ENCODE measurements at regions not wholly inside any gene's neighbourhood (a gene's known extent, or its start where the extent isn't known, plus 50 kb on each side); places are given as distances from the start of the nearest gene placed in this dataset.
"Not testable (repeated sequence)": the region's sequence is repeated elsewhere in the genome, so short reads cannot be mapped to it uniquely, and the experiment has no call there.

- Mint-ChIP-seq H3K36me3 (ENCODE audit: unreplicated experiment) (peaks cover 7% of the 10 kb centered on the region), H3K27me3 (ENCODE audit: unreplicated experiment) (no peaks in the 10 kb centered on the region), H3K9me3 (ENCODE audit: unreplicated experiment) (peaks cover 3% of the 10 kb centered on the region), H3K4me3 (ENCODE audit: unreplicated experiment) (no peak overlapping the region), H3K27ac (ENCODE audit: unreplicated experiment) (no peak overlapping the region), H3K4me1 (ENCODE audit: low read depth, unreplicated experiment) (no peaks in the 10 kb centered on the region)
- DNase-seq = no peak
- no peak for TF ChIP-seq CTCF (IDR thresholded peaks at IDR 0.05; ENCODE audit: partially characterized antibody, unreplicated experiment)
Measured at GRCh38 chr17:437545-437944, 84.9 kb upstream of the RPH3AL start.

GRCh38 chr17:436571-436970 lies 84.0 kb upstream of the RPH3AL start:
- Mint-ChIP-seq H3K4me1 (ENCODE audit: low read depth, unreplicated experiment) (no peaks in the 10 kb centered on the region), H3K4me3 (ENCODE audit: unreplicated experiment) (no peak overlapping the region), H3K27ac (ENCODE audit: unreplicated experiment) (no peak overlapping the region), H3K9me3 (ENCODE audit: unreplicated experiment) (peaks cover 3% of the 10 kb centered on the region), H3K36me3 (ENCODE audit: unreplicated experiment) (peaks cover 7% of the 10 kb centered on the region), H3K27me3 (ENCODE audit: unreplicated experiment) (no peaks in the 10 kb centered on the region)
- TF ChIP-seq CTCF (IDR thresholded peaks at IDR 0.05; ENCODE audit: partially characterized antibody, unreplicated experiment) = no peak
- no peak for DNase-seq

GRCh38 chr17:432471-432870 lies 79.9 kb upstream of the RPH3AL start:
- H3K27ac Mint-ChIP-seq (ENCODE audit: unreplicated experiment); H3K4me1 Mint-ChIP-seq (ENCODE audit: low read depth, unreplicated experiment); H3K36me3 Mint-ChIP-seq (ENCODE audit: unreplicated experiment); H3K27me3 Mint-ChIP-seq (ENCODE audit: unreplicated experiment); H3K9me3 Mint-ChIP-seq (ENCODE audit: unreplicated experiment); H3K4me3 Mint-ChIP-seq (ENCODE audit: unreplicated experiment); DNase-seq: not testable (repeated sequence)

GRCh38 chr17:431494-431893 lies 78.9 kb upstream of the RPH3AL start:
- Mint-ChIP-seq H3K4me1 (ENCODE audit: low read depth, unreplicated experiment) (no peaks in the 10 kb centered on the region), H3K27me3 (ENCODE audit: unreplicated experiment) (no peaks in the 10 kb centered on the region), H3K27ac (ENCODE audit: unreplicated experiment) (no peak overlapping the region), H3K4me3 (ENCODE audit: unreplicated experiment) (no peak overlapping the region), H3K36me3 (ENCODE audit: unreplicated experiment) (peaks cover 7% of the 10 kb centered on the region), H3K9me3 (ENCODE audit: unreplicated experiment) (peaks cover 7% of the 10 kb centered on the region)
- no peak for TF ChIP-seq CTCF (IDR thresholded peaks at IDR 0.05; ENCODE audit: partially characterized antibody, unreplicated experiment)
- DNase-seq = no peak

- Mint-ChIP-seq H3K27me3 (ENCODE audit: unreplicated experiment) (no peaks in the 10 kb centered on the region), H3K27ac (ENCODE audit: unreplicated experiment) (no peak overlapping the region), H3K4me3 (ENCODE audit: unreplicated experiment) (no peak overlapping the region), H3K36me3 (ENCODE audit: unreplicated experiment) (no peaks in the 10 kb centered on the region), H3K4me1 (ENCODE audit: low read depth, unreplicated experiment) (no peaks in the 10 kb centered on the region), H3K9me3 (ENCODE audit: unreplicated experiment) (peaks cover 5% of the 10 kb centered on the region)
- no peak for DNase-seq
- TF ChIP-seq CTCF (IDR thresholded peaks at IDR 0.05; ENCODE audit: partially characterized antibody, unreplicated experiment) = no peak
Measured at GRCh38 chr17:429589-429988, 77.0 kb upstream of the RPH3AL start.

- Mint-ChIP-seq H3K36me3 (ENCODE audit: unreplicated experiment) (no peaks in the 10 kb centered on the region), H3K4me1 (ENCODE audit: low read depth, unreplicated experiment) (no peaks in the 10 kb centered on the region), H3K27me3 (ENCODE audit: unreplicated experiment) (no peaks in the 10 kb centered on the region), H3K9me3 (ENCODE audit: unreplicated experiment) (peaks cover 4% of the 10 kb centered on the region), H3K27ac (ENCODE audit: unreplicated experiment) (no peak overlapping the region), H3K4me3 (ENCODE audit: unreplicated experiment) (no peak overlapping the region)
- no peak for TF ChIP-seq CTCF (IDR thresholded peaks at IDR 0.05; ENCODE audit: partially characterized antibody, unreplicated experiment)
- no peak for DNase-seq
Measured at GRCh38 chr17:428414-428813, 75.8 kb upstream of the RPH3AL start.

Data from glutamatergic neuron (in vitro differentiated cells).